DND-41 (cell line): ENCODE measurements at regions not wholly inside any gene's neighbourhood (a gene's known extent, or its start where the extent isn't known, plus 50 kb on each side); places are given as distances from the start of the nearest gene placed in this dataset.

Experiments used
- CTCF ChIP-seq: IDR thresholded peaks from 2 replicates; pipeline ENCODE4 v1.5.1; 2012; ENCODE audit warnings: borderline replicate concordance, low read length, moderate library complexity, mild to moderate bottlenecking; ENCODE audit not compliant: poor library complexity, severe bottlenecking; ENCODE audit errors: extremely low read depth
- EZH2 ChIP-seq: IDR thresholded peaks from 3 replicates; pipeline ENCODE4 v1.6.1; 2012; ENCODE audit warnings: borderline replicate concordance, low read depth, mild to moderate bottlenecking, moderate library complexity, low read length, inconsistent platforms; ENCODE audit not compliant: severe bottlenecking

- TF ChIP-seq EZH2, result no peak
- TF ChIP-seq CTCF, result no peak
Observed at GRCh38 chr7:41415051-41415450, 287.8 kb downstream of the INHBA start.
